ENCODE measurements at regions not wholly inside any gene's neighbourhood (a gene's known extent, or its start where the extent isn't known, plus 50 kb on each side); places are given as distances from the start of the nearest gene placed in this dataset.

- H3K4me2 ChIP-seq (replicated peaks; ENCODE audit: low read depth, low read length, poor library complexity, severe bottlenecking) = no peak overlapping the region
- no peaks in the 10 kb centered on the region for H3K79me2 ChIP-seq (ENCODE audit: control insufficient read depth, insufficient read depth, low read length)
- H3K27ac Mint-ChIP-seq = no peak overlapping the region
- no peak overlapping the region for H3K4me3 ChIP-seq (ENCODE audit: control extremely low read depth in 1 of 5, extremely low read depth in 1 of 5, insufficient read depth in 1 of 5, low read depth in 2 of 5, low read length in 4 of 5)
- H3K9ac ChIP-seq (ENCODE audit: low read length) = no peak overlapping the region
- ChIA-PET CTCF (no interaction called here), POLR2A (no interaction called here)
- peaks cover 3% of the 10 kb centered on the region for H3K4me1 Mint-ChIP-seq
- TF ChIP-seq CTCF (IDR thresholded peaks at IDR 0.05) (no peak), EZH2 (IDR thresholded peaks at IDR 0.05; ENCODE audit: borderline replicate concordance, insufficient read depth, low read depth, low read length, poor library complexity, severe bottlenecking) (no peak)
- no peak overlapping the region for H2AFZ ChIP-seq (ENCODE audit: insufficient read depth, low read depth, low read length, poor library complexity, severe bottlenecking)
- no CpG with 5 or more reads among the region's 1 CpG for WGBS (ENCODE audit: insufficient coverage)
- H3K4me3 Mint-ChIP-seq = no peak overlapping the region
- H3K36me3 ChIP-seq (replicated peaks in 1 of 2; ENCODE audit: control extremely low read depth in 1 of 2, control insufficient read depth in 1 of 2, extremely low read depth in 1 of 2, insufficient read depth in 2 of 2, low read length in 1 of 2) = no peaks in the 10 kb centered on the region
- H3K4me1 ChIP-seq (ENCODE audit: control insufficient read depth in 2 of 2, insufficient read depth in 2 of 2, low read length in 2 of 2) = no peaks in the 10 kb centered on the region
- DNase-seq = peak; percentile 17
- no peaks in the 10 kb centered on the region for H4K20me1 ChIP-seq (ENCODE audit: control insufficient read depth, insufficient read depth, low read length, poor library complexity, severe bottlenecking)
- no peaks in the 10 kb centered on the region for H3K9me3 ChIP-seq (ENCODE audit: control extremely low read depth in 1 of 3, control insufficient read depth in 2 of 3, insufficient read depth in 1 of 3, low read length in 2 of 3)
- H3K9me3 Mint-ChIP-seq (ENCODE audit: insufficient read depth) = no peaks in the 10 kb centered on the region
- intact Hi-C loops (cut with micrococcal nuclease) = no loop called here
- ATAC-seq (ENCODE audit: low read depth) = no peak
- H3K27me3 Mint-ChIP-seq = peaks cover 5% of the 10 kb centered on the region
- H3K27ac ChIP-seq (ENCODE audit: low read length in 2 of 2) = no peak overlapping the region
- H3K27me3 ChIP-seq (replicated peaks in 1 of 4; ENCODE audit: control extremely low read depth in 1 of 4, control insufficient read depth in 3 of 4, insufficient read depth in 4 of 4, low read length in 3 of 4) = no peaks in the 10 kb centered on the region
These were observed 59.5 kb upstream of the TIPARP start for GRCh38 chr3:156614642-156615511.

GRCh38 chr3:156612903-156613302 is 58.0 kb upstream of the SSR3 start:
- Histone ChIP-seq H2AFZ (ENCODE audit: insufficient read depth, low read depth, low read length, poor library complexity, severe bottlenecking) (no peak overlapping the region), H4K20me1 (ENCODE audit: control insufficient read depth, insufficient read depth, low read length, poor library complexity, severe bottlenecking) (no peaks in the 10 kb centered on the region), H3K4me1 (ENCODE audit: control insufficient read depth in 2 of 2, insufficient read depth in 2 of 2, low read length in 2 of 2) (no peaks in the 10 kb centered on the region), H3K9me3 (ENCODE audit: control extremely low read depth in 1 of 3, control insufficient read depth in 2 of 3, insufficient read depth in 1 of 3, low read length in 2 of 3) (no peaks in the 10 kb centered on the region), H3K4me2 (replicated peaks; ENCODE audit: low read depth, low read length, poor library complexity, severe bottlenecking) (no peak overlapping the region), H3K4me3 (ENCODE audit: control extremely low read depth in 1 of 5, extremely low read depth in 1 of 5, insufficient read depth in 1 of 5, low read depth in 2 of 5, low read length in 4 of 5) (no peak overlapping the region), H3K27ac (ENCODE audit: low read length in 2 of 2) (no peak overlapping the region), H3K79me2 (ENCODE audit: control insufficient read depth, insufficient read depth, low read length) (no peaks in the 10 kb centered on the region), H3K27me3 (replicated peaks in 1 of 4; ENCODE audit: control extremely low read depth in 1 of 4, control insufficient read depth in 3 of 4, insufficient read depth in 4 of 4, low read length in 3 of 4) (peaks cover 0 to 6% (median 2%) of the 10 kb centered on the region in 4 experiments), H3K9ac (ENCODE audit: low read length) (no peak overlapping the region), H3K36me3 (replicated peaks in 1 of 2; ENCODE audit: control extremely low read depth in 1 of 2, control insufficient read depth in 1 of 2, extremely low read depth in 1 of 2, insufficient read depth in 2 of 2, low read length in 1 of 2) (no peaks in the 10 kb centered on the region)
- TF ChIP-seq CTCF (IDR thresholded peaks at IDR 0.05) (no peak), EZH2 (IDR thresholded peaks at IDR 0.05; ENCODE audit: borderline replicate concordance, insufficient read depth, low read depth, low read length, poor library complexity, severe bottlenecking) (no peak)
- Mint-ChIP-seq H3K27me3 (peaks cover 8% of the 10 kb centered on the region), H3K4me1 (peaks cover 3% of the 10 kb centered on the region), H3K4me3 (no peak overlapping the region), H3K27ac (no peak overlapping the region), H3K9me3 (ENCODE audit: insufficient read depth) (no peaks in the 10 kb centered on the region)
- intact Hi-C loops (cut with micrococcal nuclease) = no loop called here
- CTCF ChIA-PET = no interaction called here
- DNase-seq (no peak), ATAC-seq (ENCODE audit: low read depth) (no peak)
- POLR2A ChIA-PET = no interaction called here
